ENCODE measurements at regions not wholly inside any gene's neighbourhood (a gene's known extent, or its start where the extent isn't known, plus 50 kb on each side); places are given as distances from the start of the nearest gene placed in this dataset.

DNA sequence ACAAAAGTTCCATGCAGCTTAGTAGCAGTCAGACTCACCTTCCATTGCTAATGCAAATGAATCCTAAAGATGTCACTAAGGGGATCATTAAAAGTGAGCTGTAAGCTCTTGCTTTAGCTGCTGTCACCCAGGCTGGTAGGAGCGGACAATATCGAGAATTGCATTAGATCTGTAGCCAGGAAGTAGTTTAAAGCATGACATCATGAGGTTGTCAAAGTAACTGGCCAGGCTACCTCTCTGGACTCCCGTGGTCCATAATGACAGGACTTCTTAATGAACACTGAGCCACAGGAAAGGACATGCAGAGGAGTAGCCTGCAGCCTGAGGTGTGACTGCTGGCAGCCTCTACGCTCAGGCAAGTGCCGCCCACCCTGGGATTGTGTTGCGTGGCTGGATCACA is 522.3 kb upstream of the NBEA start:
- ChIA-PET CTCF (no interaction called here), POLR2A (no interaction called here)
- H3K4me3 ChIP-seq (ENCODE audit: low read depth, low read length), result no peak overlapping the region
- H3K27ac ChIP-seq (ENCODE audit: extremely low read depth, low read depth, low read length), result no peak overlapping the region
- no peak for TF ChIP-seq ZNF747 (tag by site-specific recombination; IDR thresholded peaks at IDR 0.05)
- no peak for TF ChIP-seq ZNF549 (tag by site-specific recombination; IDR thresholded peaks at IDR 0.05)
- TF ChIP-seq, protein P1, sequence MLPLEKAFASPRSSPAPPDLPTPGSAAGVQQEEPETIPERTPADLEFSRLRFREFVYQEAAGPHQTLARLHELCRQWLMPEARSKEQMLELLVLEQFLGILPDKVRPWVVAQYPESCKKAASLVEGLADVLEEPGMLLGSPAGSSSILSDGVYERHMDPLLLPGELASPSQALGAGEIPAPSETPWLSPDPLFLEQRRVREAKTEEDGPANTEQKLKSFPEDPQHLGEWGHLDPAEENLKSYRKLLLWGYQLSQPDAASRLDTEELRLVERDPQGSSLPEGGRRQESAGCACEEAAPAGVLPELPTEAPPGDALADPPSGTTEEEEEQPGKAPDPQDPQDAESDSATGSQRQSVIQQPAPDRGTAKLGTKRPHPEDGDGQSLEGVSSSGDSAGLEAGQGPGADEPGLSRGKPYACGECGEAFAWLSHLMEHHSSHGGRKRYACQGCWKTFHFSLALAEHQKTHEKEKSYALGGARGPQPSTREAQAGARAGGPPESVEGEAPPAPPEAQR (tag by site-specific recombination; IDR thresholded peaks at IDR 0.05), result no peak
- no peak for TF ChIP-seq SP3 (tag by site-specific recombination; IDR thresholded peaks at IDR 0.05)
- no peak for TF ChIP-seq ZNF202 (tag by site-specific recombination; IDR thresholded peaks at IDR 0.05; ENCODE audit: borderline replicate concordance)
- TF ChIP-seq ZNF274 (IDR thresholded peaks at IDR 0.05; ENCODE audit: low read length), result no peak
- no peak for TF ChIP-seq ZNF274 (tag by site-specific recombination; IDR thresholded peaks at IDR 0.05; ENCODE audit: borderline replicate concordance)
- no peak for TF ChIP-seq ZNF157 (tag by site-specific recombination; IDR thresholded peaks at IDR 0.05)
- TF ChIP-seq WT1 (tag by site-specific recombination; IDR thresholded peaks at IDR 0.05), result no peak
- TF ChIP-seq, protein P2, sequence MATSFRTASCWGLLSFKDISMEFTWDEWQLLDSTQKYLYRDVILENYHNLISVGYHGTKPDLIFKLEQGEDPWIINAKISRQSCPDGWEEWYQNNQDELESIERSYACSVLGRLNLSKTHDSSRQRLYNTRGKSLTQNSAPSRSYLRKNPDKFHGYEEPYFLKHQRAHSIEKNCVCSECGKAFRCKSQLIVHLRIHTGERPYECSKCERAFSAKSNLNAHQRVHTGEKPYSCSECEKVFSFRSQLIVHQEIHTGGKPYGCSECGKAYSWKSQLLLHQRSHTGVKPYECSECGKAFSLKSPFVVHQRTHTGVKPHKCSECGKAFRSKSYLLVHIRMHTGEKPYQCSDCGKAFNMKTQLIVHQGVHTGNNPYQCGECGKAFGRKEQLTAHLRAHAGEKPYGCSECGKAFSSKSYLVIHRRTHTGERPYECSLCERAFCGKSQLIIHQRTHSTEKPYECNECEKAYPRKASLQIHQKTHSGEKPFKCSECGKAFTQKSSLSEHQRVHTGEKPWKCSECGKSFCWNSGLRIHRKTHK (tag by site-specific recombination; IDR thresholded peaks at IDR 0.05), result no peak
- TF ChIP-seq ZNF658 (tag by site-specific recombination; IDR thresholded peaks at IDR 0.05), result no peak
- TF ChIP-seq ZNF585B (tag by site-specific recombination; IDR thresholded peaks at IDR 0.05), result no peak
- TF ChIP-seq FEZF1 (tag by site-specific recombination; IDR thresholded peaks at IDR 0.05), result no peak
- no peaks in the 10 kb centered on the region for H3K4me1 ChIP-seq (ENCODE audit: control insufficient read depth, insufficient read depth, low read length)
- no peaks in the 10 kb centered on the region for H3K36me3 ChIP-seq (ENCODE audit: control insufficient read depth in 2 of 2, insufficient read depth in 1 of 2, low read length in 2 of 2)
- H3K9me3 ChIP-seq (ENCODE audit: control insufficient read depth, insufficient read depth, low read depth, low read length), result no peaks in the 10 kb centered on the region

- Histone ChIP-seq H3K9me3 (ENCODE audit: control insufficient read depth, insufficient read depth, low read depth, low read length) (no peaks in the 10 kb centered on the region), H3K4me3 (ENCODE audit: low read depth, low read length) (no peak overlapping the region), H3K4me1 (ENCODE audit: control insufficient read depth, insufficient read depth, low read length) (no peaks in the 10 kb centered on the region), H3K36me3 (ENCODE audit: control insufficient read depth in 2 of 2, insufficient read depth in 1 of 2, low read length in 2 of 2) (no peaks in the 10 kb centered on the region), H3K27ac (ENCODE audit: extremely low read depth, low read depth, low read length) (no peak overlapping the region)
- TF ChIP-seq ZNF23 (tag by site-specific recombination; IDR thresholded peaks at IDR 0.05; ENCODE audit: borderline replicate concordance) (no peak), ZNF580 (tag by site-specific recombination; IDR thresholded peaks at IDR 0.05) (no peak), ZNF843 (tag by site-specific recombination; IDR thresholded peaks at IDR 0.05) (no peak), ZIC2 (tag by site-specific recombination; IDR thresholded peaks at IDR 0.05) (no peak), ZNF404 (tag by site-specific recombination; IDR thresholded peaks at IDR 0.05) (no peak), ZNF112 (tag by site-specific recombination; IDR thresholded peaks at IDR 0.05) (no peak), ZFP41 (tag by site-specific recombination; IDR thresholded peaks at IDR 0.05; ENCODE audit: borderline replicate concordance) (no peak), ZNF221 (tag by site-specific recombination; IDR thresholded peaks at IDR 0.05; ENCODE audit: borderline replicate concordance) (no peak), ZNF132 (tag by site-specific recombination; IDR thresholded peaks at IDR 0.05; ENCODE audit: borderline replicate concordance) (no peak)
- ChIA-PET CTCF (no interaction called here), POLR2A (no interaction called here)
Observed at GRCh38 chr13:34420702-34421346, 521.2 kb upstream of the NBEA start.
